Hematopoietic multipotent progenitor cell treated with erythropoietin and hydrocortisone succinate and interleukin-3 and kit ligand, for 15 days (in vitro differentiated cells): ENCODE measurements at regions not wholly inside any gene's neighbourhood (a gene's known extent, or its start where the extent isn't known, plus 50 kb on each side); places are given as distances from the start of the nearest gene placed in this dataset.
"Not testable (repeated sequence)": the region's sequence is repeated elsewhere in the genome, so short reads cannot be mapped to it uniquely, and the experiment has no call there.

Experiments
- DNase-seq: peaks from one replicate; pipeline ENCODE4 v3.0.0-alpha.2; 2015; ENCODE audit warnings: low spot score

GRCh38 chr5:124512952-124513632 is 233.3 kb downstream of the ZNF608 start:
- no peak for DNase-seq

DNA sequence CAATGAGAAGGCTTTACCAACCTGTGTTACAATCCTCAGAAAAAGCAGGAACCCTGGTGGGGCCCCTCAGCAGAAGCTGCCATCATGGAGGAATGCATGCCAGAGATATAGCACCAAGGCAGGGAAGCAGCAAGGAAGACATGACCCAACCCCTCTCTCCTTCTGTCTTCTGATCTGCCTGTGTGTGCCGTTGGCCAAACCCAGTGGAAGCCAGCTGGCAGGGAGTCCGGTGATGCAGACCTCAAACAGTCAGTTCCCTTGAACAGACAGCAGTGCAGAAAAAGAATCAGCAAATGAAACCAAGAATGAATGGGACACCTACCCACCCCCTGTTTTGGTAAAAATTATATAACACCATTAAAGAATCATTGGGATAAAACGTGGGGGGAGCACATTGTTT is 234.2 kb downstream of the ZNF608 start:
- no peak for DNase-seq

- DNase-seq: no peak
Observed at GRCh38 chr5:124511791-124512190, 234.6 kb downstream of the ZNF608 start.

- no peak for DNase-seq
Observed at GRCh38 chr5:124507688-124508087, 238.8 kb downstream of the ZNF608 start.

- no peak for DNase-seq
Observed at GRCh38 chr5:124504081-124504916, 242.1 kb downstream of the ZNF608 start.

- DNase-seq: no peak
Observed at GRCh38 chr5:124502551-124502950, 243.9 kb downstream of the ZNF608 start.

DNA sequence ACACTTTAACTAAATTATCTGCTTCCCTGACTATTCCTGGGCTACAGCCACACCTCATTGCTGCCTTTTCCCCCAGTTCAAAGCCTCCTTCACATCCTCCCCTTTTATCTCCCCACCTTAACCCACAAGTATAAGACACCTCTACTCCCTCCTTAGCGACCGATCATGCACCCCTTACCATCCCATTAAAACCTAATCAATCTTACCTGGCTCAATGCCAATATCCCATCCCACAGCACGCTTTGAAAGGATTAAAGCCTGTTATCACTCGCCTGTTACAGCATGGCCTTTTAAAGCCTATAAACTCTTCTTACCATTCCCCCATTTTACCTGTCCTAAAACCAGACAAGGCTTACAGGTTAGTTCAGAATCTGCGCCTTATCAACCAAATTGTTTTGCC is 246.6 kb downstream of the ZNF608 start:
- DNase-seq: not testable (repeated sequence)

GRCh38 chr5:124496968-124497367 is 249.5 kb downstream of the ZNF608 start:
- DNase-seq: not testable (repeated sequence)

- DNase-seq: no peak
Observed at GRCh38 chr5:124494540-124495116, 251.8 kb downstream of the ZNF608 start.

GRCh38 chr5:124492444-124493224 is 253.8 kb downstream of the ZNF608 start:
- DNase-seq: no peak

DNA sequence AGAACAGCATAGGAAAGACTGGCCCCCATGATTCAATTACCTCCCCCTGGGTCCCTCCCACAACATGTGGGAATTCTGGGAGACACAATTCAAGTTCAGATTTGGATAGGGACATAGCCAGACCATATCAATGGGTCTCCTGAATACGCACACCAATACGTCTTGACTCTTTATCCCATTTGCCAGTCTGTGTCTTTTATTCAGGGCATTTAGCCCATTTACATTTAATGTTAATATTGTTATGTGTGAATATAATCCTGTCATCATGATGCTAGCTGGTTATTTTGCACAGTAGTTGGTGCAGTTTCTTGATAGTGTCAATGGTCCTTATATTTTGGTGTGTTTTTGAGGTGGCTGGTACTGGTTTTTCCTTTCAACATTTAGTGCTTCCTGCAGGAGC is 256.1 kb downstream of the ZNF608 start:
- not testable (repeated sequence) for DNase-seq

DNA sequence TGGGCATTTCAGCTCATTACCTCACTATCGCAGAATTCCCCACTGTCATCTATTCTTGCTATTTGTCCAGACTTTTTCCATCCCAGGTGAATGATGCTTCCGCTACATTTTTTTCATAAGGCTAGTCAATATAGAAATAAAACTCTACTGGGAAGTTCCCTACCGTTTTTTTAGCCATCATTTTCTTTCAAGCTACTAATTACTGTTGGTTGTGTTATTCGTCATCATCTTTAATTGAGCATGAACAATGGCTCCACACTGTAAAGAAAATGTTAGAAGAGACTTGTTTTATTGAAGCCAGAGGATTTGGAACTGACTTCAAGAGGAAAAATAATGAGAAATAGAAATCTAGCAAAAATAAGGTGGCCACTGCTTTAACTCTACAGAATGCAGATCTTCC is 265.0 kb downstream of the ZNF608 start:
- no peak for DNase-seq

GRCh38 chr5:124480964-124481363 is 265.5 kb downstream of the ZNF608 start:
- no peak for DNase-seq

DNA sequence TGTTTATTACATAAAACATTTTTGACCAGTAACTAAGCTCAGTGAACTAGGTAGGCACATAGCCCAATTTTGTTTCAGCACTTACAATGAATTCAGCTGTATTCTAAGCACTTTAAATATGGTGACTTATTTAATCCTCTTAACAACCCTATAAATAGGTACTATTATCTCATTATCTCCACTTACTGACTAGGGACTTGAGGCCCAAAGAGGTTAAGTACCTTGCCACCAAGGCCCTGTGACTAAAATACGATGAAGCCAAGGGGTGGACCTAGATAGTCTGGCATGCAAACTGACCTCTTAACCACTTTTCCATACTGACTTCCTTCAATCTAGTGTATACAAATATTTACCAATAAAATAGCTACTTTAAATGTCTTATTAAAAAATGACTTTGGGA is 266.4 kb downstream of the ZNF608 start:
- DNase-seq: no peak

- no peak for DNase-seq
Observed at GRCh38 chr5:124478264-124478663, 268.2 kb downstream of the ZNF608 start.

- no peak for DNase-seq
Observed at GRCh38 chr5:124477577-124477976, 268.9 kb downstream of the ZNF608 start.

GRCh38 chr5:124477062-124477461 is 269.4 kb downstream of the ZNF608 start:
- no peak for DNase-seq

GRCh38 chr5:124474528-124475215 is 271.8 kb downstream of the ZNF608 start:
- no peak for DNase-seq

DNA sequence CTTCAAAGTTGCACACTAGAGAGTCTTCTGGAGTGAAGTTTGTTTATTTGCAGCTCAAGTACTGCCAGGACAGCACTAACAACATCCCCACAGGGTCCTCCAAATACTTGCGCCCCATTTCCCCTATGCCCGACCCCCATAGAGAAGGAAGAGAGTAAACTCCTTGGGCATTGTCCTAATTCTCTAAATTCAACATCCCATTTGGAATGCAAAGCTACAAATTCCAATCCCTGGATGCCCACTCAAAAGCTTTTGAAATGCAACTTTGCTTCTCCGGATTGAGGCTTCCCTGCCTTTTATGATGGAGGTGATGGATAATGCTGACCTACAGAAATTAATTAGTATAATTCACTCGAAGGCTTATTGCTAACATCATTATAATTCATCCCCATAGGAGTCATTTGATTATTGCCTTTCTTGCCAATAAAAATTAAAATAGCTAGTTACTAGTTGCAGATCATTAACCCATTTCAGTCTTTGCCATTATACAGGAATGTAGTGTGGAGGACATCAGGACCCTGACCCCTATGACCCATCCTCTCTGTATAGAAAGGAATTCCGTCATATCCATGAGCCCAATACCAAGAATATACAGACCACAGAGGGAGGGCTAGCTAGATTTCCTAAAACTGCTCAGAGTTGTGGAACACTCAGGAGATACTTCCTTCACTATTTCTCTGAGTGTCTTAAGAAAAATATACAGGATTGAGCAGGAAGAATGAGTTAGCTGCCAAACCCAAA is 277.6 kb downstream of the ZNF608 start:
- DNase-seq: no peak

- no peak for DNase-seq
Observed at GRCh38 chr5:124467745-124468144, 278.7 kb downstream of the ZNF608 start.

GRCh38 chr5:124466011-124466410 is 280.4 kb downstream of the ZNF608 start:
- no peak for DNase-seq
